Heart left ventricle (tissue), 16 donors: ENCODE measurements at regions not wholly inside any gene's neighbourhood (a gene's known extent, or its start where the extent isn't known, plus 50 kb on each side); places are given as distances from the start of the nearest gene placed in this dataset.
"Not testable (repeated sequence)": the region's sequence is repeated elsewhere in the genome, so short reads cannot be mapped to it uniquely, and the experiment has no call there.

Experiments
- ATAC-seq, 4 donors: fragments of 200-7000 bp; cut with Tn5 transposase; one replicate each; pipeline ENCODE4 v1.9.1; 2020 to 2022; ENCODE audit warnings: moderate library complexity in 4 of 4, mild to moderate bottlenecking in 3 of 4, moderate number of reproducible peaks in 1 of 4
- DNase-seq, 5 donors: peaks; one replicate each; pipeline ENCODE4 v3.0.0-alpha.2; 2020
- H3K27ac ChIP-seq, 12 donors: fragments of 200-600 bp; sonication (generic) in 4 of 12; one replicate each; pipeline versions ENCODE4 v1.5.0 to v1.8.0; 2016 to 2022; ENCODE audit warnings: mild to moderate bottlenecking in 2 of 12
- H3K27me3 ChIP-seq, 9 donors: fragments of 200-600 bp; sonication (generic) in 2 of 9; one replicate each; pipeline versions ENCODE4 v1.5.1 to v1.8.0; 2016 to 2022; ENCODE audit warnings: mild to moderate bottlenecking in 3 of 9
- H3K36me3 ChIP-seq, 9 donors: fragments of 200-600 bp; sonication (generic) in 2 of 9; one replicate each; pipeline versions ENCODE4 v1.5.0 to v1.8.0; 2018 to 2022; ENCODE audit warnings: mild to moderate bottlenecking in 2 of 9
- H3K4me1 ChIP-seq, 12 donors: fragments of 200-600 bp; sonication (generic) in 4 of 12; one replicate each; pipeline versions ENCODE4 v1.5.0 to v1.8.0; 2016 to 2022; ENCODE audit warnings: mild to moderate bottlenecking in 3 of 12
- H3K4me3 ChIP-seq, 12 donors: fragments of 200-600 bp; sonication (generic) in 4 of 12; one replicate each; pipeline versions ENCODE4 v1.5.0 to v1.8.0; 2017 to 2022; ENCODE audit warnings: mild to moderate bottlenecking in 9 of 12, moderate library complexity in 4 of 12
- H3K9me3 ChIP-seq, 12 donors: fragments of 200-600 bp; sonication (generic) in 4 of 12; one replicate each; pipeline versions ENCODE4 v1.5.0 to v1.8.0; 2016 to 2022; ENCODE audit warnings: mild to moderate bottlenecking in 1 of 12
- POLR2A ChIP-seq, 2 donors: fragments of 450-650 bp; IDR thresholded peaks; one replicate each; pipeline ENCODE4 v1.6.1; 2017; ENCODE audit warnings: antibody characterized with exemption in 2 of 2, mild to moderate bottlenecking in 2 of 2, moderate library complexity in 2 of 2
- WGBS, 4 donors: extraction: QIAGEN DNeasy Blood & Tissue Kit in 2 of 4; methylation state at CpG; one replicate each; pipeline versions ENCODE4 v1.1.5 to v1.1.7; 2013 to 2018; 5-methylcytosine and 5-hydroxymethylcytosine counted together
- intact Hi-C, 10 donors: fragments of 100-400 bp; cut with DNase I; formaldehyde crosslinking; loops; one replicate each; pipeline versions ENCODE4 v1.11.1 to v1.14.2; 2022
- TF ChIP-seq, protein P1 (sequence below), 12 donors: fragments of 200-600 bp; sonication (generic) in 4 of 12; IDR thresholded peaks; one replicate each; pipeline versions ENCODE4 v1.5.0 to v1.8.0; 2018 to 2022; ENCODE audit warnings: antibody characterized with exemption in 12 of 12, mild to moderate bottlenecking in 5 of 12
- donor health status: ischemic (EF 13 %, LVEDD 7.1; RV severe dilation, severe dysfunction).
- donor health status: healthy with polysubstance abuse.
- donor health status: DM: no; HTN: yes; CAD: no.
- donor health status: DM: no; HTN: no; CAD: no.
- donor health status: ischemic (EF 25% LVEDD 6.9; RV normal size, moderate dysfunction).
- donor health status: ischemic (EF 25% LVEDD 5.7; RV mildly dilated, moderate dysfunction).
- donor health status: healthy.
- donor health status: DM: yes; HTN: yes; CAD: no.
- donor health status: ischemic (EF 35%, LVEDD 5.7; RV mildly dilated, moderate dysfunction).
- donor health status: nonischemic (EF 11% LVEDD 7.7; RV severe dilation, severe dysfunction).
- donor health status: DM: yes; HTN: yes; CAD: no.
- donor health status: PGD.
- donor health status: ischemic (EF 29% LVEDD 5.4; RV normal size, mild dysfunction).
- donor health status: nonischemic (EF 23%, LVEDD 6.1; RV moderate dilation, normal function).

DNA sequence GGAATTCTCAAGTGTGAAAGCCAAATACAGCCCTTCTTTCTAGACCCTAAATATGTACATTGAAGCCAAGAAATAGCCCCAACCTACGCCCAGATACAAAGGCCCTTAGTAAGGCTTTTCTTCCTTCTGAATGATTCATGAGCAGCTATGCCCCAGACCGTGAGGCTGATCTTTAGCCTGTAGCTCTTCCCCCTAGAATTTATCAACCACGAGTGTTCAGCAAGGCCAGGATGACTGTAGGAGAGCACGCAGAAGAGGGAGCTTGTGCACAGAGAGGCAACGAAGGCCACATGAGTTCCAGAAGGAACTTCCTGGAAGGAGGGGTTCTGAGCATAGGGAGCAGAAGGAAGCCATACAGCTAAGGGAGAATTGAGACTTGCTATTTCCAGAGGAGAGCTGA is 53.0 kb upstream of the HABP2 start:
- Histone ChIP-seq H3K4me1 (peaks cover 0 to 30% (median 0%) of the 10 kb centered on the region in 12 donors), H3K9me3 (no peaks in the 10 kb centered on the region), H3K4me3 (no peak overlapping the region), H3K27ac (no peak overlapping the region), H3K36me3 (no peaks in the 10 kb centered on the region), H3K27me3 (peaks cover 0 to 5% (median 0%) of the 10 kb centered on the region in 9 donors)
- no peak for DNase-seq
- 72 to 85% (median 82%) methylated on average over 5 of the region's 5 CpGs for WGBS, 4 donors
- intact Hi-C loops: no loop called here
- no peak for TF ChIP-seq POLR2A (IDR thresholded peaks at IDR 0.05)
- TF ChIP-seq, protein P1, sequence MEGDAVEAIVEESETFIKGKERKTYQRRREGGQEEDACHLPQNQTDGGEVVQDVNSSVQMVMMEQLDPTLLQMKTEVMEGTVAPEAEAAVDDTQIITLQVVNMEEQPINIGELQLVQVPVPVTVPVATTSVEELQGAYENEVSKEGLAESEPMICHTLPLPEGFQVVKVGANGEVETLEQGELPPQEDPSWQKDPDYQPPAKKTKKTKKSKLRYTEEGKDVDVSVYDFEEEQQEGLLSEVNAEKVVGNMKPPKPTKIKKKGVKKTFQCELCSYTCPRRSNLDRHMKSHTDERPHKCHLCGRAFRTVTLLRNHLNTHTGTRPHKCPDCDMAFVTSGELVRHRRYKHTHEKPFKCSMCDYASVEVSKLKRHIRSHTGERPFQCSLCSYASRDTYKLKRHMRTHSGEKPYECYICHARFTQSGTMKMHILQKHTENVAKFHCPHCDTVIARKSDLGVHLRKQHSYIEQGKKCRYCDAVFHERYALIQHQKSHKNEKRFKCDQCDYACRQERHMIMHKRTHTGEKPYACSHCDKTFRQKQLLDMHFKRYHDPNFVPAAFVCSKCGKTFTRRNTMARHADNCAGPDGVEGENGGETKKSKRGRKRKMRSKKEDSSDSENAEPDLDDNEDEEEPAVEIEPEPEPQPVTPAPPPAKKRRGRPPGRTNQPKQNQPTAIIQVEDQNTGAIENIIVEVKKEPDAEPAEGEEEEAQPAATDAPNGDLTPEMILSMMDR (IDR thresholded peaks at IDR 0.05): no peak
- no peak for ATAC-seq

DNA sequence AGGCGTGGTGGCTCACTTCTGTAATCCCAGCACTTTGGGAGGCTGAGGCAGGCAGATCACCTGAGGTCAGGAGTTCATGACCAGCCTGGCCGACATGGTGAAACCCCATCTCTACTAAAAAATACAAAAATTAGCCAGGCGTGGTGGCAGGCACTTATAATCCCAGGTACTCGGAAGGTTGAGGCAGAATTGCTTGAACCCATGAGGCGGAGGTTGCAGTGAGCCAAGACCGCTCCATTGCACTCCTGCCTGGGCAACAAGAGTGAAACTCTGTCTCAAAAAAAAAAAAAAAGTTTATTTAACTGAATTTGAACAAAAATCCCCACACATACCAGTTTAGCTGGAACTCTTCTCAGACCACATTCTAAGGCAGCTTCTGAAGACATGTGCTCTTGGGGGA is 51.8 kb upstream of the HABP2 start:
- DNase-seq, H3K9me3 ChIP-seq, H3K27me3 ChIP-seq, intact Hi-C loops, H3K27ac ChIP-seq, H3K4me3 ChIP-seq, ATAC-seq, H3K36me3 ChIP-seq: not testable (repeated sequence)
- 87 to 90% (median 89%) methylated on average over 6 of the region's 6 CpGs for WGBS, 4 donors
- peaks cover 0 to 26% (median 0%) of the 10 kb centered on the region in 12 donors for H3K4me1 ChIP-seq
